ENCODE measurements at regions not wholly inside any gene's neighbourhood (a gene's known extent, or its start where the extent isn't known, plus 50 kb on each side); places are given as distances from the start of the nearest gene placed in this dataset.

DNA sequence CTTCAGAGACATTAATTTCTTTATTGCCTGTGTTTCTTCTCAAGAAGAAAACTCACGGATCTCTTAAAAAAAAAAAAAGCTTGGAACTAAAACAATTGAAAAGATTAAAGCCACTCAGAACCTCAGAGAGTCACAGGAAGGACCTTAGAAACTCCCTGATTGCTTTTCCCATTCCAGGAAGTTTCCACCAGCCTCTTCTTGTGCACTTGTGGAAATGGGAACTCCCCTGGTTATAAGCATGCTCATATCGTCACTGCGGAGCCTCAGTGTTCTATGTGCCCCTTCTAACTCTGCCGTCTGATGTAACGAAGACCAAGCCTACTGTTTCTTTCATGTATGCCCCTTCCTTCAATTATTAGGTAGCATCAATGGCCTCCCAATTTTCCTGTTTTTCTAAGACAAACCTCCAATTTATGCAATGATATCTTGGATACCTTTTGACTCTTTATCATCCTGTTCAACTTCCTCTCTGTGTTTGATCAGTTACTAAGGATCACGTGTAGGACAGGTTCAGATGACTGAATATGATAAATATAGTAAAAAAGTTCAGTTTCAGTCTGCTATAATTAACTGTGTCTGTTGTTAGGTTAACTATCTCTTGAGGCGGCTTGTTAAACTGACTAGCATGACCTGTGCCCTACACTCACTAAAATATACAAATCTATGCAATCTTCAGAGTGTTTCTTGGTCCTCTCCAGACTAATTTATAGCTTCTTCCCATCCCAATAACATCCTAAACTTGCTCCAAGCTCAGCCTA lies 593.7 kb upstream of the CHAC2 start:
- no peaks in the 10 kb centered on the region for H3K9me3 ChIP-seq
- H3K27ac ChIP-seq, result no peak overlapping the region
- intact Hi-C loops (cut with DNase I; ENCODE audit: low total_unique reads), result no loop called here

DNA sequence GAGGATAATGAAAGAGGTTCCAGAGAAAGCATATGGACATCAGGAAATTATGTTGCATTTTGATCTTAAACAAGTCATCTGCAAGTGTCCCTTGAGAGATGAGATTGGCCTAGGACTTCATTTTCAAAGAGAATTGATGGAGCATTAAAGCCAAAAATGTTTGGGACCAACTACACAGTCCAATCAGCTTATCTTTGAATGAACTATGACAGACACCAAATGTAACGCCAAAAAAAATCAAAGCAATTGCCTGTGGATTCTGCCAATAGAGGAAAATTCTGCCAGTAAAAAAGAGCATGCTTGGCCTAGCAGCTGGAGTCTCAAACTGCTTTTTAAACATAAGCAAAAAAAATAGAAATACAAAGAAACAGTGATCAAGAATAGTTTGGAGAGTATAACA lies 594.5 kb upstream of the CHAC2 start:
- Histone ChIP-seq H3K36me3 (no peaks in the 10 kb centered on the region), H3K27ac (no peak overlapping the region), H3K4me3 (no peak overlapping the region), H3K4me1 (no peaks in the 10 kb centered on the region), H3K27me3 (no peaks in the 10 kb centered on the region), H3K9me3 (no peaks in the 10 kb centered on the region)
- TF ChIP-seq, protein P1, sequence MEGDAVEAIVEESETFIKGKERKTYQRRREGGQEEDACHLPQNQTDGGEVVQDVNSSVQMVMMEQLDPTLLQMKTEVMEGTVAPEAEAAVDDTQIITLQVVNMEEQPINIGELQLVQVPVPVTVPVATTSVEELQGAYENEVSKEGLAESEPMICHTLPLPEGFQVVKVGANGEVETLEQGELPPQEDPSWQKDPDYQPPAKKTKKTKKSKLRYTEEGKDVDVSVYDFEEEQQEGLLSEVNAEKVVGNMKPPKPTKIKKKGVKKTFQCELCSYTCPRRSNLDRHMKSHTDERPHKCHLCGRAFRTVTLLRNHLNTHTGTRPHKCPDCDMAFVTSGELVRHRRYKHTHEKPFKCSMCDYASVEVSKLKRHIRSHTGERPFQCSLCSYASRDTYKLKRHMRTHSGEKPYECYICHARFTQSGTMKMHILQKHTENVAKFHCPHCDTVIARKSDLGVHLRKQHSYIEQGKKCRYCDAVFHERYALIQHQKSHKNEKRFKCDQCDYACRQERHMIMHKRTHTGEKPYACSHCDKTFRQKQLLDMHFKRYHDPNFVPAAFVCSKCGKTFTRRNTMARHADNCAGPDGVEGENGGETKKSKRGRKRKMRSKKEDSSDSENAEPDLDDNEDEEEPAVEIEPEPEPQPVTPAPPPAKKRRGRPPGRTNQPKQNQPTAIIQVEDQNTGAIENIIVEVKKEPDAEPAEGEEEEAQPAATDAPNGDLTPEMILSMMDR (IDR thresholded peaks at IDR 0.05), result no peak
- intact Hi-C loops (cut with DNase I; ENCODE audit: low total_unique reads), result no loop called here
- DNase-seq, result no peak

More for the DNA sequence above, 593.7 kb upstream of the CHAC2 start:
- TF ChIP-seq, protein P1 (IDR thresholded peaks at IDR 0.05), result no peak
- H3K4me3 ChIP-seq, result no peak overlapping the region
- H3K4me1 ChIP-seq, result no peaks in the 10 kb centered on the region
- H3K27me3 ChIP-seq, result no peaks in the 10 kb centered on the region
- no peaks in the 10 kb centered on the region for H3K36me3 ChIP-seq
- no peak for DNase-seq

DNA sequence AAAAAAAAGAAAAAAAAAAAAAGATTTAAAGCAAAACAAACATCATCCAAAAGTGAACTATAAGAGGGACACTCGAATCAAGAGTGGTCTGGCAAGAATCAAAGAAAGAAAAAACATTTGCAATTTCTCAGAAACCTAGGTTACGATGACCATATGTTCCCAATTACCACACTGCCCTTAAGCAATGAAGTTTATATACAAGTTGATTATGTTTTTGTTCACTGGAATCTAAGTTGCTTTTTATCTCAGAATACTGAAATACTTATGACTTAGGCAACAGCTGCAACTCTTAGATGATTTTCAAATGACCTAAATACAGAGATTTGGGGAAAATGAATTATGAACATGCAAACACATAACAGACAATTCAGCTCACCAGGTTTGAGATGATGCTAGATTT lies 597.1 kb upstream of the CHAC2 start:
- no peaks in the 10 kb centered on the region for H3K9me3 ChIP-seq
- TF ChIP-seq, protein P1 (IDR thresholded peaks at IDR 0.05), result no peak
- no peaks in the 10 kb centered on the region for H3K36me3 ChIP-seq
- no peak overlapping the region for H3K4me3 ChIP-seq
- H3K4me1 ChIP-seq, result no peaks in the 10 kb centered on the region
- H3K27me3 ChIP-seq, result no peaks in the 10 kb centered on the region
- H3K27ac ChIP-seq, result no peak overlapping the region
- intact Hi-C loops (cut with DNase I; ENCODE audit: low total_unique reads), result no loop called here
- DNase-seq, result no peak

DNA sequence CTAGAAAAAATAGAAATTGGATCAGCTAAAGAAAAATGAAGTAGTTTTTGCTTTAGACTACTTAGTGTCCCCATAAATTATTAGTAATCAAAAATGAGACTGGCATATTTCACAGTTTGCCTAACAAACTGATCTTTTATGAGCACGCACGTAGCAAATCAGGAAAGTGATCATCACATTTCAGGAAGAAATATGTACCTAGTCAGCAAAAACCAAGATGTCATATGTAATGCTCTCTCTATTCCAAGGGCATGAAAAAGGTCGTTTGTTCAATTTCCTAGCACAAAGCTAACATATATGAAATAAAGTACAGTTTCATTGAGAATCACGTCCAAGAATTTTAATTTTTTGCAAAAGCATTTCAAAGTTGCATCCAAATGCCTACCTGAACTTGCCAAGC lies 600.4 kb upstream of the CHAC2 start:
- no peak for DNase-seq
- TF ChIP-seq, protein P1 (IDR thresholded peaks at IDR 0.05), result no peak
- H3K36me3 ChIP-seq, result no peaks in the 10 kb centered on the region
- no peak overlapping the region for H3K4me3 ChIP-seq
- intact Hi-C loops (cut with DNase I; ENCODE audit: low total_unique reads), result no loop called here
- H3K4me1 ChIP-seq, result no peaks in the 10 kb centered on the region
- no peak overlapping the region for H3K27ac ChIP-seq
- no peaks in the 10 kb centered on the region for H3K27me3 ChIP-seq
- no peaks in the 10 kb centered on the region for H3K9me3 ChIP-seq

DNA sequence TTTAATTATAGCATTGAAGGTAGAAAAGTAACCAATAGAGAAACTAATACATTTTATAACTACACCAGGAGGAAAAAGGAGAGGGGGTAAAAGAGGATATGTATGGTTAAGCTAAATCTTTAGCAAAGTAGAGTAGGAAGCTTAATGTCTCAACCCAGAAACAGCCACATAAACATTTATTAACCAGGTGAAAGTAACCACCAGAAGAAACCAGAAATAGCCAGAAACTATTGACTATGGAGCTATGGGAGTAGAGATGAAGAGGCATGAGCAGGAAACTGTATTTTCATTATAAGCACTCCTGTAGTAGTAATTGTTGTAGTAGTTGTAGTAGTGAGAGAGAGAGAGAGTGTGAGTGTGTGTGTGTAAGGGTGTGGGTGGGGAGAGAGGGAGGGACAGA lies 617.5 kb upstream of the CHAC2 start:
- Histone ChIP-seq H3K27me3 (no peaks in the 10 kb centered on the region), H3K36me3 (no peaks in the 10 kb centered on the region), H3K27ac (no peak overlapping the region), H3K4me3 (no peak overlapping the region), H3K4me1 (no peaks in the 10 kb centered on the region), H3K9me3 (no peaks in the 10 kb centered on the region)
- TF ChIP-seq, protein P1 (IDR thresholded peaks at IDR 0.05), result no peak
- intact Hi-C loops (cut with DNase I; ENCODE audit: low total_unique reads), result no loop called here
- DNase-seq, result no peak
